ENCODE measurements at regions not wholly inside any gene's neighbourhood (a gene's known extent, or its start where the extent isn't known, plus 50 kb on each side); places are given as distances from the start of the nearest gene placed in this dataset.

GRCh38 chr21:19353256-19353655 lies 949.7 kb upstream of the TMPRSS15 start:
- in situ Hi-C loops (cut with MboI) (no loop called here), intact Hi-C loops (cut with micrococcal nuclease) (no loop called here)
- ChIA-PET CTCF (ENCODE audit: low intra/inter-chr PET ratio) (no interaction called here), POLR2A (interaction anchor here (1.2 kb wide), 1 partner anchor 25 kb away, joined by 3 read pairs; no protein-coding TSS in a partner anchor)
- 50% methylated on average over 2 of the region's 2 CpGs for WGBS (ENCODE audit: insufficient coverage, low coverage, missing lambda C conversion rate)
- no peak overlapping the region for H3K27ac ChIP-seq (ENCODE audit: extremely low read depth, low read depth, low read length)
- no peaks in the 10 kb centered on the region for H4K20me1 ChIP-seq (replicated peaks; ENCODE audit: control insufficient read depth, insufficient read depth, low read length)
- no peak overlapping the region for H3K4me3 ChIP-seq
- DNase-seq (ENCODE audit: extremely low read depth in 1 of 4, low spot score in 3 of 4): no peak
- H3K36me3 ChIP-seq (ENCODE audit: control insufficient read depth, insufficient read depth, low read length): no peaks in the 10 kb centered on the region
- ATAC-seq: no peak
- H3K27me3 ChIP-seq (ENCODE audit: control insufficient read depth in 2 of 2, insufficient read depth in 2 of 2, low read length in 2 of 2): no peaks in the 10 kb centered on the region
- no peak overlapping the region for H3K4me2 ChIP-seq (ENCODE audit: insufficient read depth, low read length)
- no peaks in the 10 kb centered on the region for H3K9me1 ChIP-seq (ENCODE audit: control insufficient read depth, insufficient read depth, low read length)
- TF ChIP-seq ZNF668 (CRISPR knock-in tag; IDR thresholded peaks at IDR 0.05) (no peak), PYGO2 (tag; IDR thresholded peaks at IDR 0.05) (no peak), MCM7 (IDR thresholded peaks at IDR 0.05) (no peak), ZBTB49 (CRISPR knock-in tag; IDR thresholded peaks at IDR 0.05; ENCODE audit: borderline replicate concordance) (no peak), TAL1 (IDR thresholded peaks at IDR 0.05) (no peak), XRCC3 (IDR thresholded peaks at IDR 0.05) (no peak), POLR3G (IDR thresholded peaks at IDR 0.05; ENCODE audit: extremely low read depth, insufficient read length, insufficient replicate concordance) (no peak)
- TF ChIP-seq, protein P1, sequence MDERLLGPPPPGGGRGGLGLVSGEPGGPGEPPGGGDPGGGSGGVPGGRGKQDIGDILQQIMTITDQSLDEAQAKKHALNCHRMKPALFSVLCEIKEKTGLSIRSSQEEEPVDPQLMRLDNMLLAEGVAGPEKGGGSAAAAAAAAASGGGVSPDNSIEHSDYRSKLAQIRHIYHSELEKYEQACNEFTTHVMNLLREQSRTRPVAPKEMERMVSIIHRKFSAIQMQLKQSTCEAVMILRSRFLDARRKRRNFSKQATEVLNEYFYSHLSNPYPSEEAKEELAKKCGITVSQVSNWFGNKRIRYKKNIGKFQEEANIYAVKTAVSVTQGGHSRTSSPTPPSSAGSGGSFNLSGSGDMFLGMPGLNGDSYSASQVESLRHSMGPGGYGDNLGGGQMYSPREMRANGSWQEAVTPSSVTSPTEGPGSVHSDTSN (CRISPR knock-in tag; IDR thresholded peaks at IDR 0.05; ENCODE audit: low read depth): no peak
- TF ChIP-seq, protein P1 (tag; conservative IDR thresholded peaks at IDR 0.05; ENCODE audit: low read depth): no peak
- no peaks in the 10 kb centered on the region for H3K4me1 ChIP-seq (replicated peaks in 1 of 2; ENCODE audit: control insufficient read depth in 2 of 2, insufficient read depth in 2 of 2, low read length in 2 of 2)
- BruUV-seq (replicated peaks): no TSS peak
- no peak for FAIRE-seq
- no peaks in the 10 kb centered on the region for H3K9me3 ChIP-seq (replicated peaks; ENCODE audit: control insufficient read depth, insufficient read depth, low read depth, low read length)
- H2AFZ ChIP-seq (ENCODE audit: low read depth, low read length): no peak overlapping the region
- H3K79me2 ChIP-seq (ENCODE audit: control insufficient read depth, insufficient read depth, low read length): no peaks in the 10 kb centered on the region
- no peak overlapping the region for H3K9ac ChIP-seq (ENCODE audit: insufficient read depth in 1 of 2, low read depth in 2 of 2, low read length in 2 of 2)

Measured in K562 (cell line).